GM06990 (cell line): ENCODE measurements at regions not wholly inside any gene's neighbourhood (a gene's known extent, or its start where the extent isn't known, plus 50 kb on each side); places are given as distances from the start of the nearest gene placed in this dataset.
A peak's percentile ranks its signal among the peaks of the same experiment; 100 is the strongest.
"Not testable (repeated sequence)": the region's sequence is repeated elsewhere in the genome, so short reads cannot be mapped to it uniquely, and the experiment has no call there.

Source experiments
- DNase-seq: peaks from one replicate; pipeline ENCODE4 v3.0.0-alpha.2; 2011; ENCODE audit not compliant: insufficient read length; ENCODE audit errors: extremely low read depth
- H3K27me3 ChIP-seq: replicated peaks from 2 replicates; pipeline ENCODE4 v1.6.0; 2011; ENCODE audit warnings: low read length; ENCODE audit not compliant: control insufficient read depth, insufficient read depth
- H3K36me3 ChIP-seq: 2 replicates; pipeline ENCODE4 v1.5.1; 2011; ENCODE audit warnings: low read length; ENCODE audit not compliant: control insufficient read depth, insufficient read depth
- H3K4me3 ChIP-seq: replicated peaks from 2 replicates; pipeline ENCODE4 v1.5.1; 2011; ENCODE audit warnings: low read depth, mild to moderate bottlenecking, control low read depth, low read length
- TF ChIP-seq, protein P1 (sequence below): IDR thresholded peaks from 2 replicates; pipeline ENCODE4 v1.5.1; 2011; ENCODE audit warnings: low read length, control low read depth, mild to moderate bottlenecking, inconsistent platforms; ENCODE audit not compliant: insufficient read depth, poor library complexity, severe bottlenecking

DNA sequence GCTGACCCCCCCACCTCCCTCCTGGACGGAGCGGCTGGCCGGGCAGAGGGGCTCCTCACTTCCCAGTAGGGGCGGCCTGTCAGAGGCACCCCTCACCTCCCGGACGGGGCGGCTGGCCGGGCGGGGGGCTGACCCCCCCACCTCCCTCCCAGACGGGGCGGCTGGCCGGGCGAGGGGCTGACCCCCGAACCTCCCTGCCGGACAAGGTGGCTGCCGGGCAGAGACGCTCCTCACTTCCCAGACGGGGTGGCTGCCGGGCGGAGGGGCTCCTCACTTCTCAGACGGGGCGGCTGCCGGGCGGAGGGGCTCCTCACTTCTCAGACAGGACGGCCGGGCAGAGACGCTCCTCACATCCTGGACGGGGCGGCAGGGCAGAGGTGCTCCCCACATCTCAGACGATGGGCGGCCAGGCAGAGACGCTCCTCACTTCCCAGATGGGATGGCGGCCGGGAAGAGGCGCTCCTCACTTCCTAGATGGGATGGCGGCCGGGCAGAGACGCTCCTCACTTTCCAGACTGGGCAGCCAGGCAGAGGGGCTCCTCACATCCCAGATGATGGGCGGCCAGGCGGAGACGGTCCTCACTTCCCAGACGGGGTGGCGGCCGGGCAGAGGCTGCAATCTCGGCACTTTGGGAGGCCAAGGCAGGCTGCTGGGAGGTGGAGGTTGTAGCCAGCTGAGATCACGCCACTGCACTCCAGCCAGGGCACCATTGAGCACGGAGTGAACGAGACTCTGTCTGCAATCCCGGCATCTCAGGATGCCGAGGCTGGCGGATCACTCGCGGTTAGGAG is 66.2 kb upstream of the PAPPA2 start:
- not testable (repeated sequence) for H3K27me3 ChIP-seq, H3K4me3 ChIP-seq, H3K36me3 ChIP-seq, DNase-seq

DNA sequence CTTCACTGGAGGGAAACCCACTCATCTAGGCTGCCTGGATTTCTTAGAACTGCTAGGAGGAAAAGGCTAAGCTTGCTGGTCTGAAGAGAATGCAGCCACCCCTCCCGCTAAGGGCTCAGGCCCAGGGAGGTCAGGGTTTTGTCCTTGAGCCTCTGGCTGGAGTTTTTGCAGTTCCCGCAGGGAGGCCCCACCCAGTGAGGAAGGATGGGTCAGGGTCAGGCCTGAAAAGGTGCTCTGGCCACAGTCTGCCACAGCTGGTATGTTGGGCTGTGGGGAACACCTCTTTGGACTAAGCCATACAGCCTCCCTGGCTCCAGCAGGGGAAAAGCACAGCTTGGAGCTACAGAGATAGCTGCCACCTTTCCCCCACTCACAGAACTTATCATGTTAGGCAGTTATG is 71.4 kb upstream of the PAPPA2 start:
- Histone ChIP-seq H3K36me3 (no peaks in the 10 kb centered on the region), H3K27me3 (no peaks in the 10 kb centered on the region), H3K4me3 (no peak overlapping the region)
- DNase-seq = no peak
- TF ChIP-seq, protein P1, sequence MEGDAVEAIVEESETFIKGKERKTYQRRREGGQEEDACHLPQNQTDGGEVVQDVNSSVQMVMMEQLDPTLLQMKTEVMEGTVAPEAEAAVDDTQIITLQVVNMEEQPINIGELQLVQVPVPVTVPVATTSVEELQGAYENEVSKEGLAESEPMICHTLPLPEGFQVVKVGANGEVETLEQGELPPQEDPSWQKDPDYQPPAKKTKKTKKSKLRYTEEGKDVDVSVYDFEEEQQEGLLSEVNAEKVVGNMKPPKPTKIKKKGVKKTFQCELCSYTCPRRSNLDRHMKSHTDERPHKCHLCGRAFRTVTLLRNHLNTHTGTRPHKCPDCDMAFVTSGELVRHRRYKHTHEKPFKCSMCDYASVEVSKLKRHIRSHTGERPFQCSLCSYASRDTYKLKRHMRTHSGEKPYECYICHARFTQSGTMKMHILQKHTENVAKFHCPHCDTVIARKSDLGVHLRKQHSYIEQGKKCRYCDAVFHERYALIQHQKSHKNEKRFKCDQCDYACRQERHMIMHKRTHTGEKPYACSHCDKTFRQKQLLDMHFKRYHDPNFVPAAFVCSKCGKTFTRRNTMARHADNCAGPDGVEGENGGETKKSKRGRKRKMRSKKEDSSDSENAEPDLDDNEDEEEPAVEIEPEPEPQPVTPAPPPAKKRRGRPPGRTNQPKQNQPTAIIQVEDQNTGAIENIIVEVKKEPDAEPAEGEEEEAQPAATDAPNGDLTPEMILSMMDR = no peak

DNA sequence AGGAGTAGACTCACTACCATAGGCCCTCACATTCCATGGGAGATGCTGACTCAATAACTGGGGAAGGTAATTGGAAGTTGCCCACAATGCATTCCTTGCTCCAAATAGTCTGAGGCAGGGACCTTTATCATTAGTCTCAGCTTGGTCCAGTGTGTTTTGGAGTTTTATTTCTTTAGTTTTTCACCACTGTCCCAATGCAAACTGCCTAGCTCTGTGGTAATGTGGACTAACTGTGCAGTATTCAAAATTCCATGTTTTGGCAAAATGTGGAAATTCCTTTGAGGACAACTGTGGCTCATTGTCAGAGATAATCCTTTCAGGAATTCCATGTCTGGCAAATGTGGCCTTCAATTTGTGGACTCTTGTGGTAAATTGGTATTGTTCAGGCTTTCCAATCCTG is 78.1 kb upstream of the PAPPA2 start:
- DNase-seq = no peak
- no peaks in the 10 kb centered on the region for H3K36me3 ChIP-seq
- H3K4me3 ChIP-seq = no peak overlapping the region
- TF ChIP-seq, protein P1 = no peak
- H3K27me3 ChIP-seq = no peaks in the 10 kb centered on the region

DNA sequence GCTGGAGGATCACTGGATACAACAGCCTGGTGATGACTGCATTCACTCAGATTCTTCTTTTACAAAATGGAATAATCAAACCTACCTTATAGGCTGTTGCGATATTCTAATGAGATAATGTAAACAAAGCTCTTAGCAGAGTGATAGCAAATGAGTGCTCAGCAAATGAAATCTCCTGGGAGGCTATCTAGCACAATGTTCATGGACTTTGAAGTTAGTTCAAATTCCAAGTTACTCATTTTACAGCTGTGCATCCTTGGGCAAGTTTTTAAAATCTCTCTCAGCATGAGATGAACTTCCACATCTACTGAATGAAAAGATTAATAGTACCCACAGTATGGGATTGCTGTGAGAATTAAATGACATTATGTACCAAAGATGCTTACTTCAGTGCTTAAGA is 80.8 kb upstream of the PAPPA2 start:
- DNase-seq = no peak
- Histone ChIP-seq H3K27me3 (no peaks in the 10 kb centered on the region), H3K4me3 (no peak overlapping the region), H3K36me3 (no peaks in the 10 kb centered on the region)
- TF ChIP-seq, protein P1 = no peak

DNA sequence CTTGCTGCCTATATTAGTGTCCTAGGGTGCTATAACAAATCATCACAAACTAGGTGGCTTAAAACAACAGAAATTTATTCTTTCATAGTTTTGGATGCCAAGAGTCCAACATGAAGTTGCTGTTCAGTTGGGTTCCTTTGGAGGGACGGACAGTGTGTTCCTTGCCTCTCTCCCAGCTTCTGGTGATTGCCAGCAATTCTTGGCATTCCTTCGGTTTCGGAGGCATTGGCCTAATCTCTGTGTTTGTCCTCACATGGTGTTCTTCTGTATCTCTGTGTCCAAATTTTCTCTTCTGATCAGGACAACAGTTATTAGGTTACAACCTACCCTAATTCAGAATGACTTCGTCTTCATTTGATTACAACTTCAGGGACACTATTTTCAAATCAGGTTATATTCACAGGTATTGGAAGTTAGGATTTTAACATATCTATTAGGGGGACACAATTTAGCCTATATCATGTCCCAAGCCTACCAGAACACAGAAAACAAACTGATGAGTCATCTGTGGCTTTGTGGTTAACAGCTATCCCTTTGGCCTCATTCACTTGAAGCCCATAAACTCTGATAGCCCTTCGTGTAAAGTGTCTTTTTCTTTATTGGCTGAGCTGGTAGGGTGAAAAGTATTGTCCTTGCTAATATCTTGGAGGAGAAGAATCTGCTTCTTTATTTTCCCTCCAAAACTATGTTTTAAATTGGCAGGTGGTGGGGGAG is 83.2 kb upstream of the PAPPA2 start:
- TF ChIP-seq, protein P1 = no peak
- H3K27me3 ChIP-seq = no peaks in the 10 kb centered on the region
- H3K4me3 ChIP-seq = no peak overlapping the region
- no peak for DNase-seq
- H3K36me3 ChIP-seq = no peaks in the 10 kb centered on the region

DNA sequence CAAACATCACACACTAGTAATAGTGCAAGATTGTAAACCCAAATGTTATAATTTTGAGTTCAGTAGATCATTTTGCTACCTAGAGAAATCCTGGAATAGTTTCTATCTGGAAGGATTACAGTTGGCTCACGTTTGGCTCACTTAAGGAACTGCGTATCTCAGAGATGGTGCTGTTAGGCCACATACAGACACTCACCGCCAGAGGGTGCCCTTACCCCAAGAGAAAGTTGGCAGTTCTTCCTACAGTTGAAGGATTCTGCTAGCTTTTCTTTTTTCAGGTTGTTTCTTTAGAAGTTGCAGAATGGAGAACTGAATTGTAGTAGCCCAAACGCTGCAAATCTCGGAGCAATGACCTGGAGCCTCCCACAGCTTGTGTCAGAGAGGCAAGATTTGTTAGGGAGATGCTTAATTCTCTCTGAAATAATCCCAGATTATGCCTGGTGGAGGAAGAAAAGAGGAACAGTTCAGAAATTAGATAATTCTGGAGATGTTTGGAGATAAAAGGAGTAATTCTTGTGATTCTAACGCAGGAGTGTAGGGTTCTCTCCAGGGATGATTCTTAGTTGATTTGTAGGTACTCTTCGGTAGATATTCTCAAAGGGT is 87.9 kb upstream of the PAPPA2 start:
- Histone ChIP-seq H3K27me3 (no peaks in the 10 kb centered on the region), H3K36me3 (no peaks in the 10 kb centered on the region), H3K4me3 (no peak overlapping the region)
- TF ChIP-seq, protein P1 = peak; percentile 89
- DNase-seq = peak; percentile 19
